ENCODE measurements at regions not wholly inside any gene's neighbourhood (a gene's known extent, or its start where the extent isn't known, plus 50 kb on each side); places are given as distances from the start of the nearest gene placed in this dataset.
"Not testable (repeated sequence)": the region's sequence is repeated elsewhere in the genome, so short reads cannot be mapped to it uniquely, and the experiment has no call there.

GRCh38 chr9:87020169-87020950 lies 73.1 kb upstream of the GAS1 start:
- H3K27me3 ChIP-seq, result no peaks in the 10 kb centered on the region
- H3K36me3 ChIP-seq, result no peaks in the 10 kb centered on the region
- H3K9me3 ChIP-seq, result no peaks in the 10 kb centered on the region
- no peaks in the 10 kb centered on the region for H3K4me1 ChIP-seq
- DNase-seq (ENCODE audit: extremely low spot score in 2 of 2), result no peak
- H3K4me3 ChIP-seq, result no peak overlapping the region
- H3K27ac ChIP-seq, result no peak overlapping the region
- TF ChIP-seq POLR2AphosphoS5 (IDR thresholded peaks at IDR 0.05; ENCODE audit: insufficient read depth in 1 of 2, low read depth in 1 of 2) (no peak), POLR2A (IDR thresholded peaks at IDR 0.05) (no peak), CTCF (IDR thresholded peaks at IDR 0.05) (no peak)
- intact Hi-C loops (cut with DNase I), result no loop called here

GRCh38 chr9:87022178-87022577 lies 74.9 kb upstream of the GAS1 start:
- Histone ChIP-seq H3K4me3 (no peak overlapping the region), H3K36me3 (no peaks in the 10 kb centered on the region), H3K9me3 (no peaks in the 10 kb centered on the region), H3K27me3 (no peaks in the 10 kb centered on the region), H3K27ac (no peak overlapping the region), H3K4me1 (no peaks in the 10 kb centered on the region)
- intact Hi-C loops (cut with DNase I), result no loop called here
- TF ChIP-seq CTCF (IDR thresholded peaks at IDR 0.05) (no peak), POLR2AphosphoS5 (IDR thresholded peaks at IDR 0.05; ENCODE audit: insufficient read depth in 1 of 2, low read depth in 1 of 2) (no peak), POLR2A (IDR thresholded peaks at IDR 0.05) (no peak)
- no peak for DNase-seq (ENCODE audit: extremely low spot score in 2 of 2)

- H3K4me1 ChIP-seq, result no peaks in the 10 kb centered on the region
- H3K27me3 ChIP-seq, result no peaks in the 10 kb centered on the region
- no peak for DNase-seq (ENCODE audit: extremely low spot score in 2 of 2)
- H3K9me3 ChIP-seq, result no peaks in the 10 kb centered on the region
- TF ChIP-seq POLR2A (IDR thresholded peaks at IDR 0.05) (no peak), POLR2AphosphoS5 (IDR thresholded peaks at IDR 0.05; ENCODE audit: insufficient read depth in 1 of 2, low read depth in 1 of 2) (no peak), CTCF (IDR thresholded peaks at IDR 0.05) (no peak)
- intact Hi-C loops (cut with DNase I), result no loop called here
- no peaks in the 10 kb centered on the region for H3K36me3 ChIP-seq
- no peak overlapping the region for H3K27ac ChIP-seq
- H3K4me3 ChIP-seq, result no peak overlapping the region
These were observed 78.9 kb upstream of the GAS1 start for GRCh38 chr9:87026204-87026603.

- intact Hi-C loops (cut with DNase I); H3K27me3 ChIP-seq; H3K36me3 ChIP-seq; DNase-seq (ENCODE audit: extremely low spot score in 2 of 2); H3K9me3 ChIP-seq; H3K4me1 ChIP-seq; H3K4me3 ChIP-seq; H3K27ac ChIP-seq: not testable (repeated sequence)
These were observed 81.5 kb upstream of the GAS1 start for GRCh38 chr9:87028836-87029235.

- intact Hi-C loops (cut with DNase I), result no loop called here
- Histone ChIP-seq H3K27me3 (no peaks in the 10 kb centered on the region), H3K4me3 (no peak overlapping the region), H3K4me1 (peaks cover 16% of the 10 kb centered on the region), H3K36me3 (no peaks in the 10 kb centered on the region), H3K27ac (no peak overlapping the region), H3K9me3 (no peaks in the 10 kb centered on the region)
- no peak for DNase-seq (ENCODE audit: extremely low spot score in 2 of 2)
- no peak for TF ChIP-seq POLR2AphosphoS5 (IDR thresholded peaks at IDR 0.05; ENCODE audit: insufficient read depth in 1 of 2, low read depth in 1 of 2)
- no peak for TF ChIP-seq POLR2A (IDR thresholded peaks at IDR 0.05)
- TF ChIP-seq CTCF (IDR thresholded peaks at IDR 0.05), result no peak
These were observed 82.6 kb upstream of the GAS1 start for GRCh38 chr9:87029905-87030304.

All from vagina (tissue), 2 donors.